NCI-H146 treated with DMSO at 0.1 percent for 48 hours (cell line): ENCODE measurements at regions not wholly inside any gene's neighbourhood (a gene's known extent, or its start where the extent isn't known, plus 50 kb on each side); places are given as distances from the start of the nearest gene placed in this dataset.
"Not testable (repeated sequence)": the region's sequence is repeated elsewhere in the genome, so short reads cannot be mapped to it uniquely, and the experiment has no call there.

Source experiments
- DNase-seq: peaks from one replicate; lab custom pipeline; 2025; ENCODE audit not compliant: unreplicated experiment; lab: John Stamatoyannopoulos, UW

DNA sequence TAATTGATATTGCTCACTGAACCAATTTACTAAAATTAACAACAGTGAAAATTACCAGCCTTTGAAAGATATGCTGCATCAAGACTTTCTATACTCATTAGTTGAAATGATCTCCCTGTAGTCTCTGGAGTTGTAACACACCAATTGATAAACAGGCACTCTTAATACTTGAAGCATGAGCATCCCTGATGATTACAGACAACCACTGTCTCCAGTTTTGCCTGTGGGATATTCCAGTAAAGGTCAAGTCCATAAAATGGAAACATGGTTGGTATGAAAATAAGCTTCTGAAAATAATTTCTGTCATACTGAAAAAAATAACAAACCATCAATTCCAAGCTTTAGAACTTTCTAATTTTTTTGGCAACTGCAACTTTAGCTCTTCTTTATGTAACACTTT lies 405.8 kb downstream of the SPRY2 start:
- DNase-seq, result no peak

DNA sequence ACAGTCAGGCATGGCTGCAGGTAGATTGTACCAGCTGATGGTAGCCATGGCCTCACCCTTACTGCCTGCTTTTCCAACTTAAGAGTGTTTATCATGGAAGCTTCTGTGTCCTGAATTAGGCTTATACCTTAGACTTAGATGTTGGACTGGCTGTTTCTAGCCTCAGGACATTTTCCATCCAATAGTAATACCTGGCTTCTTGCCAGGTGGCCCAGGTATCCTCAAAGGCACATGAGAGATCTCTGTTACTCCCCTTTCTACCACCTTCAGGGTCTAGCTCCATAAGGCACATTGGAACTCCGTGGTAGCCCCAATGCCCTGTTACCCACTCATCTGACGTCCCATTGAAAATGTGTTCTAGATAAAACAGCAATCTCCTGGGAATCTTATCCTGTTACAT lies 407.5 kb downstream of the SPRY2 start:
- DNase-seq, result no peak

DNA sequence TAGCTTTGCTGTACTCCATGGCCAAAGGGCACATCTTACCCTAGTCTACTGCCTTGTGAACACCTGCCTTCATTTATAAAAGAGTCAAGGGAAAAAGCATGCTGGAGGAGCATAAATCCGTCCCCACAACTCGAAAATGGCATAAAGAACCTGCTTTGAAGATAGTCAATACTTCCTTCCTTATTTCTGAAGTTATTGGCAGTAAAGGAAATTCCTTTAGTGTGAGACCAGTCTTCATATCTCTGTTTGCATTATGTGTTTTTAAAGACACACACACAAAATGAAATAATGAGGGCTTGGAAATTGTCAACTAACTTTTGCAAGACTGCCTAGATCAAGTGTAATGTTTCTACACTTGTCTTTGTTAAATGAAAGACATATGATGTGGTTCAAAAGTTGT lies 408.4 kb downstream of the SPRY2 start:
- no peak for DNase-seq

DNA sequence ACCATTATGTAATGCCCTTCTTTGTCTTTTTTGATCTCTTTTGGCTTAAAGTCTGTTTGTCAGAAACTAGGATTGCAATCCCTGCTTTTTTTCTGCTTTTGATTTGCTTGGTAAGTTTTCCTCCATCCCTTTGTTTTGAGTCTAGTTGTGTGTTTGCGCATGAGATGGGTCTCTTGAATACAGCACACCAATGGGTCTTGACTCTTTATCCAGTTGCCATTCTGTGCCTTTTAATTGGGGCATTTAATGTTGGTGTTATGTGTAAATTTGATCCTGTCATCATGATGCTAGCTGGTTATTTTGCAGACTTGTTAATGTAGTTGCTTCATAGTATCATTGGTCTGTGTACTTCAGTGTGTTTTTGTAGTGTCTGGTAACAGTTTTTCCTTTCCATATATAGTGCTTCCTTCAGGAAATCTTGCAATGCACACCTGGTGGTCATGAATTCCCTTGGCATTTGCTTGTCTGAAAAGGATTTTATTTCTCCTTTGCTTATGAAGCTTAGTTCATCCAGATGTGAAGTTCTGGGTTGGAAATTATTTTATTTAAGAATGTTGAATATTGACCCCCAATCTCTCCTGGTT lies 416.9 kb downstream of the SPRY2 start:
- DNase-seq, result not testable (repeated sequence)

DNA sequence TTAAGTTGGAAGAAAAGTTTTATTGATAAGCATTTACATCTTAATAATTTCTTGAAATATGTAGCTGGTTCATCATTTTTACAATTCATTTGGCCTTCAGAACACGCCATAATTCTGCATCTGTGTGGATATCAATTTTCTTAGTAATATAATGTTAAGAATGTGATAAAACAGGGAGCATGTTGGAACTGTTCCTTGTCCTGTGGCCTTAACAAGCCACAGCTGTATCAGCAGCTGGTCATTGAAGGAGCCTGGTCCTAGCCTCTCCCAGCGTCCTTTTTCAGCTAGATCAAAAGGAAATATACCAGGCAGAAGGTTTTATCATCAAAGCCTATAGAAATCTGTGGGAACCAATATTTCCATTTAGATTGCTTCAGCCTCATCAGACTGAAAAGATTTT lies 421.8 kb downstream of the SPRY2 start:
- DNase-seq, result no peak

DNA sequence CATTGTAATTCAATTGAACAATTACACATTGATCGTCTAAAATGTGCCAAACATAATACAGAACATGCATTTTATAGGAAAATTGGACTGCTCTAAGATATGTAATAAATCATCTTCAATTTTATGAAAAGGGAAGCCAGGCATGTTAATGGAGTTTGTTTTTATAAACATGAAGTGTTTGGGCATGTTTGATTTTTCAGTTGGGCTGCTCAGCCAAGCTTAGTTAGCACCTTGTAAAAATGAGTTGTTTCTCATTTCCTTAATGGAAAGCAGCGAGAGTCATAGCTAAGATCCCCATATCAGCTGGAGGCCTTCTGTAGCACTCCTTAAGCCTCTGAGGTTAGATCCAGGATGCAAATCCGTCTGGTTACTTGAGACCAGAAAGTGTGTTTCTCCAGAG lies 422.3 kb downstream of the SPRY2 start:
- DNase-seq, result no peak

DNA sequence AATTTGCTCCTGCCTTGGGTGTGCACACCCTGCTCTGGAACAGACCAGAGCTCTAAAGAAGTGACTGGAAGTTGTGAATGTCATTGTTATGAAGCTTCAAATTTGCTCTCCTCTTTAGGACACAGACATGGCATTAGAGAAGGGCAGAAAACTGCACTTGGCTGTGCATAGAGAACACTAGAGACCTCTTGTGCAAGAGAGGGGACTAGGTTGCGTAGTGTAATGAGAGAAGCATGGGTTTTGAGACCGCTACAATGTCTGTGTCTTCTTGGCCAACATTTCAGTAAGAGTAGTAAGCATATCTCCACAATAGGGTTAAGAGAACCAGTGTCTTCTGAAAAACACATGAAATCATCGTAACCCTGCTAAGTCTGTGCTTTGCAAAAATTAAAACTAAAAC lies 423.3 kb downstream of the SPRY2 start:
- no peak for DNase-seq

DNA sequence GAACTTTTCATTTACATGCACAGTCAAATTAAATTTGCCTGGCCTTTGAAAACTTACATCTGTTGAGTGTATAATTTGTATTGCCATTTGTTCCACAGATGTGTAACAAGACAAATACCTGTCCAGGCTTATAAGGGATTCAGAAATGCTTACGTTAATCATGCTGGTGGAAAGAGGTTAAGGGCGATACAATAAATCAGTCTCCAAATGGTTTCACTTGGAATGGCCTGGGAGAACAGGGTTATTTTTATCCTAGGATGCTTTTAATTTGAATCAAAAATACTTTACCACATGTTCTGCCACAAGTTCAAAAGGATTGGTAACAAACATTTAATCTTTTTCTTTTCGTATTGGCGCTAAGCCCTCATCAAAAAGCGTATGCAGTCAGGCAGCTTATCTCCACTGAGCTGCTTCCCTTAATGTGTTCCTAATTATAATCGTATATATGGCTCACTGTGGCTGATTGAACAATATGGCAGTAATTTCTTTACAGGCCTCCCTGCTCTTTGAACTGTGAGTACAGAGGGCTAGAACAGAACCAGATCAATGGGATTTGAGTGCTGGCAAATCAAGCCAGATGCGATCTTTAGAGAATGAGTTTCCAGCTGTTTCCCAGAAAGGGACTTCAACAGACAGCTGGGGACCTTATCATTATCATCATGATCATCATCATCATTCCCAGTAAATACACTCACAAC lies 425.7 kb downstream of the SPRY2 start:
- no peak for DNase-seq

DNA sequence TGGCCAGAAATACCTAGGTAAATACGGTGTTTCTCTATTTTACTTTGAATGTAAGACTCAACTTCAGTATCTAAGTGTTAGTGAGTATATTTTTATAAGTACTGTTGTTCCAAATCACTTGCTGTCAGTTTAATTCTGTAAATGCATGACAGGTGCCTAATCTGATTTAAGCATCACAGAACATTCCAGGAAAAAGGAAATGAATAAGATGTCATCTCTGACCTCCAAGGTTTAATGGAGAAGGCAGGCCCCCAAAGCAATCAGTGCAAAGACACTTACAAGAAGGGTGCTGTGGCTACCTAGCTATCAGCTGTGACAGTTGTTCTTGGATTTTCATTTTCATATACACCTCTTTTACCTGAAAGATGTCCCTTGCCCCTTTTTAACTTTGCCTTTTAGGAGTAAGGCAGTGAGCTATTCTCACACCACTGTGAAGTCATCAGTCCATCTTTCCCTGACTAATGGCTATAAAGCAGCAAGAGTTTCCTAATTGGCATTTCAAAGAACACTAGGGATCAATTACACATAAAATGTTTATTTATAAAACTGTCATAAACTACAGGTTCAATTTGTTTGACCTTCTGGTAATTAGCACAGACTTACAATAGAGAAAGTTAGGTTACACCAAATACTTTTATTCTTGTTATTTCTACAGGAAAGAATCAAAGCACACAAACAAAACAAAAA lies 427.6 kb downstream of the SPRY2 start:
- no peak for DNase-seq

DNA sequence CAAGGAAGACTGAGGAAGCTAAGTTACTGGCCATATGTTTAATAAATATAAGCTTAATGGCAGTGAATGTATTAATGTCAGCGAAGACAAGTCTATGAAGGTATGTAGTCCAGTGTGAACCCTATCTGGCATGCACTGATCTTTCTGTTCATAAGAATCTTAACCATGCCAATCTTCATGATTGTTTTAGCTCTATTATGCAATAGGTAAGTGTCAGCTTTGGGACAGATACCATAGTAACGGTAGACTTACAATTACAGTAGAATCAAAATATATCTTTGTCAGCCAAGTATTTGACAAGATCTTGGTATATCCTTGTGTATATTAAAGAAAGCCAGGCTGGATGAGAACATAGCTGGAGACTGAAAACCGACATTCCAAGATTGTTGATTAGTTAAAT lies 428.5 kb downstream of the SPRY2 start:
- no peak for DNase-seq

DNA sequence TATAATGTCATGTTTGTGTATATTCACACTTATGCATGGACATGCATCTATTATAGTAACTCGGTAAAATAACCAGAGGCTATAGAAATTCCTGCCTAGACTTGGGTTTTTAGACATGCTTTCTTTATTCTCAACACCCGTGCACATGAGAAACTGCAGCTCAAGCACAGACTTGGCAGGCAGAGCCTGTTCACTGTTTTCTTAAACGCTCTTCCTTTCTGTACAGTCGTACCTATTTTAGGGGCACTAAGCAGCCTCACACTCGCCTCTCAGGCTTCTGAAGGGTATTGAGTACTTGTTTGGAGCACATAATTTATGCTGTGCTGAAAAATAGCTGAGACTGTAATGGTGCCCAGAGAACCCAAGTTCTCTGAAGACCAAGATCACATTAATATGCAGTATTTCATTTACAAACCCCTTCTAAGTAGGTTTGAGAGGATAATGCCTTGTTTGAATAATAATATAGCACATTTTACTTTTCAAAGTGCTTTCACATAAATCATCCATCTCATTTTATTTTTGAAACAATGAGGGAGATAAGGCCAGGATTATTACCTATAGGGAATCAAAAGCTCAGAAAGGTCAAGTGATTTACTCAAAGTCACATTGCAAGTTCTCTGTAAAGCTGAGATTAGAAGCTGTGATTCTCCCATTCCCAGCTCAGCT lies 429.9 kb downstream of the SPRY2 start:
- no peak for DNase-seq

DNA sequence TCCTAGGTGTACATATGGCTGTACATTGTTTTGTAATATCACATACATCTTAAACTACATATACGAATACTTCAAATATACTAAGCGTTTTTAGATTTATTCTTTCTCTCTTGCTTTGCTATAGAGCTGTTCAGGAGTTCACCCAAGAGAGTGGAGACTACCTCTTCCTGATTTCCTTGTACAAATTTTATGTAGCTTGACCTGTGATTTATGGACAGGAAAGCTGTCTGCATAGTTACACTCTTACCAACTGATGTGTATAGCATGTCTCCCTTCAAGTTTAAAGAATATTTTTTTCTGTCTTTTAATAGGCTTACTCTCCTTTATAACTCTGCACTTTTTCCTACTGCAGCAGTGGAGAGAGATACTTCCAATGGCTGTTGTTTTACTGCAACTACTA lies 428.7 kb downstream of the NDFIP2 start:
- DNase-seq, result no peak

DNA sequence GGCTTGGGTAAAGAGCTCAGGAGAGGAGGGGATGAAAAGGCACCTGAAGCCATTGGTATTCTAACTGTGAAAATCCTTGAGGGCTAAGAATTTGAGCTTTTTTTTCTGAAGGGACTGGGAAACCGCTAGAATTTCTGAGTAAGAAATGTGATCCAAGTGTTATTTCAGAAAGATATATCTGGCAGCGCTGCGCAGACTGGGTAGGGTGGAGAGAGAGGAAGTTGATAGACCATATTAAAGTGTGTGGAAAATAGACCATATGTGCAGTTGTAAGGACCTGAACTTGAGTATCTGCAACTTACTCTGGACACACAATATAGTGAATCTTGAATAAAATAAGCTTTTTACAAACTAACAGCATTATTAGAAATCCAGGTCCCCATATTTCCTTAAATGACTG lies 427.4 kb downstream of the NDFIP2 start:
- DNase-seq, result no peak

DNA sequence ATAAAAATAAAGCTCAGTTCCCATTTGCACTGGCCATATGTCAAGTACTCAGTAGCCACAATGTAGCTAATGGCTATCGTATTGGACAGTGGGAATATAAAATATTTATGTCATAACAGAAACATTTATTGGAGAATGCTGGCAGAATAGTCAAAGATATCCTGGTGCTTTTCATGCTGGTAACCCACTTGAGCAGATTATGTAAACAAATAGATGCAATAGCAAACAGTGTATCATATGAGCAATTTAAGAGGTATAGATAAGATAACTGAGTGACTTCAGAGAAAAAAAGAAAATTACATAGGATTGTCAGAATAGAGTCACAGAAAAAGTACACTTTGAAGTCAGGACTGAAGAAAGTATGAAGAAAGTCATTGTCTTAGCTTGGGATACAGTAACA lies 426.6 kb downstream of the NDFIP2 start:
- DNase-seq, result no peak

DNA sequence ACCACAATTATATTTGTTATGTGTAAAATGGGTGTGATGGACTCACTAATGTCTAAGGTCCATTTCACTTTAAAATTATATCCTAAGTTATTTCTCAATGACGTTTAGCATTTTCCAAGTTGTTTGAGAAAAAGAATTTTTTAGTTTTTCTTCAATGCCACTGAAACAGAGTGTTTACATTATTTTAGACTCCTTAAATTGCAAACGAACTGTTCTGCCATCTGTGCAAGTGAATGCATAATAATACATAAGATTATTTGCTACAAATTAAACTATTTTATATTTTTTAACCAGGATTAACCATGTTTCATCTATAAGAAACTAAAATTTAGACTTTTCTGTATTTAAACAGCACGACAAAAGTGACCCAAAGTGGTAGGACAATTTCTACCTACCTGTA lies 425.4 kb downstream of the NDFIP2 start:
- DNase-seq, result no peak

DNA sequence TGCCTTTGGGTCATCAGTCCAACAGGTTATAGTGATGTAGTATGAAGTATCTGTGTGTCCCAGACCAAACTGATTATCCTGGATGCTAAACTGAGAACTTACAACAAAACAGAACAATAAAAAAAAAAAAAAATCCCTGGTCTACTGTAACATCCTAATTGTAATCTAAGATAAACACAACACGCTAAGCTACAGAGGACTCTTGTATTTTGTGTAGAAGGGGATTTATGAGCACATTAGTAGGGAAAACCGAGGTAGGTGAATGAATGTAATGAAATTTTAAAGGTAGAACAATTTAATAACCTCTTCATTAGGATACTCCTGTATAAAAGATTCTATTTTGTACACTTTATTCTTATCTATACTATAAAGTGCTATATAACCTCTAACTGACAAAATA lies 424.1 kb downstream of the NDFIP2 start:
- no peak for DNase-seq

DNA sequence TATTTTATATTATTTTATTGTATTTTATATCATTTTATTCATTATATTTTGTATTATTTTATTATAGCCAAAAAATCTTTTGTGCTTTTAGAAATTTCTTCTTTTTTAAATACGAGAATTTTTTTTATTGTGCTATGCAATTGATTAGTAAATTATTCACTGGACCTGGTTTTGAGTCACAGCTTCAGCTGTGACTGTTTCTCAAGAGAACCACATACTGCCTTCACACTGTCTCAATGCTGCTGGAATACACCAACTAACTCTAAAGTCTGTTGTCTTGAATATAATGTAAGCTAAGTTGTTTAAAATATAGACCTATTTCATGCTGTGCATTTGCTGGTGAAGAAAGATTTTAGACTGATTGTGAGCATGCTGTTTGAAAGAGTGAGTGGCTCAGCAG lies 423.6 kb downstream of the NDFIP2 start:
- no peak for DNase-seq

DNA sequence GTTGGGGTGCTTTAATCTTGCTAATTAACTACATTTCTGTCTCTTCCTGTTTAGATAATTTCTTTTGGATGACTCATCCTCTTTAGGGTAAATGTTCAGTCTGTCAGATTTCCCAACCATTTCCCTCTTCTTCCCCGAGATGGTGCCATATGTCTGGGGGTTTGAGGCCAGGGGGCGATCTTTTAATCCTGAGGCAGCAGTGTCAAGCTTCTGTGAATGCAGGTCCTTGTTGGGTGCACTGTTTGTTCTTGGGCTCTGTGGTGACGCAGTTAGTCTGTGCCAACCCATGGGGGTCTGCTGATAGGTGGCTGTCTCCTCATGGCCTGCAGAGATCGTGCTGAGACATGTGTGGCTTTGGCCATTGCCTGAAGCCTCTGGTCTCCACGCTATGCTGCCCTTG lies 420.4 kb downstream of the NDFIP2 start:
- DNase-seq, result no peak

DNA sequence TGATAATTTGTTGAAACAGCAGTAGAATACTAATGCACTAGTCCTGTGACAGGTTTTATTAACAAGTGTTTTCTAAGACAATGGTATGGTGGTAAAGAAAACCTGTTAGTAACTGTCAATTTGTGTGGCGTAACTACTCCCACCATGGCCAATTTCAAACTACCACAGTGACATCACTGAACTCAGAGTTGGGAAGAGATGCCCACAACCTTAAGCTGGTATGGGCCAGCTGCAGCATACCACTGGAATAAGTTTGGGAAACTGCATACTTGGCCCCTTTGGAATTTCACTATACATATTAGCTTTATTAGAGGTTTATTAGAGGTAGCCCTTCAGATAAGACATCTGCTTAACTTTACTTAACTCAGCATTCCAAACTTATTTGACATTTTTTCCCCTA lies 419.4 kb downstream of the NDFIP2 start:
- DNase-seq, result no peak

DNA sequence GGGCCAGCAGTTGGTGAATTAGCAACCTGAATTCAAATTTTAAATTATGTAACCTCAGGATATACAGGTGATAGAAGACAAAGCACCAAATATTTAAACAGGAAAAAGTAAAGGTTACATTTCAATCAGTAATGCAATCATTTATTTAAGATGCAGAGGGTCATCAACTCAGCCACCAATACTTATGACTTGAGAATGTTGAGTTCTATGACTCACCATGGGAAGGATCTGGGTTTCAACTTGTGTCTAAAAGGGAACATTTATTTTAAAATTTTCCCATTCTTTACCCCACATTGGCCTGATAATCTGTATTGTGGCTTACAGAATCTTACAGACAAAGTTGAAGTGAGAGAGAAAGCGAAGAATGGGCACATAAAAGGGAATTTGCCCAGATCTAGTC lies 418.0 kb downstream of the NDFIP2 start:
- no peak for DNase-seq

DNA sequence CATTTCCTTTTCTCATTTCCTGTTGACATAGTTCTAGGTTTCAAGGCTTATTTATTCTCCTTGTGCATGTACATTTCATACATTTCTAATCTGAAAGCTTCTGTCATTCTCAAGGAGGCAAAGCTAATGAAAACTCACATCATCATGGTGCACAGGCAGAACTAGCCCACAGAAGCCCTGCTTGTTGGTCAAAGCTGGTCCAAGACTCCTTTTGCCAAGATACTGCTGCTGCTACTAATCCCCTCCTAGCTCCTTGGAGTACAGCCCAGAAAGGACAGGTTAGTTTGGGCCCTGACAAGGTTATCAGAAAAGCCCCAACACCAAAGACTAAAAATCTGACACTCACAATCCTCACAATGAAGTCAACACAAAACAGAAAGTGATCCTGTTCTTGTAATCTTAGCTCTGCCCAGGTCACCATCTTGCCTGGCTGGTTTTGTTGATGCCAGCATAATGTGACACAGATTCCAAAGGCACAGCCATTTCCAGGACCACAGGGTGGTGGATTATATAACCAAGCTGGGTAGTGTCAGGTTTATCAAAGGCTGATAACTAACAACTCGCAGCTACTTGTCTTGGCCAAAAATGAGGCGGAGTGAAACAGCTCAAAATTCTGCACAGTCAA lies 417.4 kb downstream of the NDFIP2 start:
- no peak for DNase-seq

DNA sequence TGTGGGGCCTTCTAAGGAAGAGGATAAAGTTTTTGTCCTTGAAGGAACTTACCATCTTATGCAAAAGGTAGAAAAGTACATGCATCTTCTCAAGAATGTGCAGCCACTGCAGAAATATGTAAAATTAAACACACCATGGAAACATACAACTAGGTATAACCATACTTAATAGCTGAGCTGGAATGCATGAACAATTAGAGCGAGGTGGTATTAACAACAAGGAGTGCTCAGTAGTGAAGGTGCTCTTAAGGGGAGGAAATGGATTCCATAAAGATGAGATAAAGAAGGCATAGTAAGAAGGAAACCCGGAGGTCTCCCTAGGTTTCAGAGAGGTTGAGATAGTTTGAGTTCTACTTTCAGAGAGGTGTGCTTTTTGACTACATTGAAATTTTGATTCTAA lies 415.9 kb downstream of the NDFIP2 start:
- no peak for DNase-seq
